DMS79 treated with DMSO at 0.1 percent for 48 hours (cell line): ENCODE measurements at regions not wholly inside any gene's neighbourhood (a gene's known extent, or its start where the extent isn't known, plus 50 kb on each side); places are given as distances from the start of the nearest gene placed in this dataset.
"Not testable (repeated sequence)": the region's sequence is repeated elsewhere in the genome, so short reads cannot be mapped to it uniquely, and the experiment has no call there.

Source experiments
- DNase-seq: peaks from one replicate; lab custom pipeline; 2025; lab: John Stamatoyannopoulos, UW

DNA sequence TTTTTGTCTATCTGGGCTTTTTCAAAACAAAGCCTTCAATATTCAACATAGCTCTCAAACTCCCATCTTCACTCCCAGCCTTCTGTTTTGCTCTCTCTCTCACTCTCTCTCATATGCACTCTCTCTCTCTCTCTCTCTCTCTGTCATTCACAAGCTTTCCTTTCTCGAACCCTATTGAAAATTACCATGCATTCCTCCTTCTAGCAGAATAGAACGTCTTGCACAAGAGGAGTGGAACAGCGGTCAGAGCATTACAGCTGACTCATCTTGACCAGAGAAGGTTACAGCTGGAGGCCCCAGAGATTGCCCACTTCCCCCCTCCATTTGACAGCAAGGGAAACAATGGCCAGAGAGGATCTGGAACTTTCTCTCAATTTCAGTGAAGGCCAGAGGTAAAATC is 51.0 kb upstream of the LIFR start:
- DNase-seq, result no peak

- peak; percentile 36 for DNase-seq
Observed at GRCh38 chr5:38607930-38608564, 51.6 kb upstream of the LIFR start.

DNA sequence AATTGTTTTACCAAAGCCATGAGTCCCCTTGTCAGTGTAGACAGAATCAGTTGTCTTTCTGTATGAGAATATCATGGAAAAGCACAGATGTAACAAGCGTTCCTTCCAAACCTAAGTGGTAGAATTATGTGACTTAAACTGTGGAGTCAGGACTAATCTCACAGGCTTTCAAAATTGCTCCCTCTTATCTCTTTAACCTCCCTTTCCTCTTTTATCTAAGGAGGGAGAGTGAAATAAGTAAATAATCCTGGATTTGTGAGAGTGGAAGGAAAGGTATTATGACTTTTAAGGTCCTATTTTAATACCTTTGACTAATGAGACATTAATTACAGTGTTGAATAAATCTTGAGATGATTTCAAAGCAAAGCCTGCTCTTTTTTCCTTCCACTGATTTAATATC is 52.4 kb upstream of the LIFR start:
- no peak for DNase-seq

- DNase-seq, result no peak
Observed at GRCh38 chr5:38612851-38613250, 56.4 kb upstream of the LIFR start.

- DNase-seq, result no peak
Observed at GRCh38 chr5:38613490-38613889, 57.0 kb upstream of the LIFR start.

DNA sequence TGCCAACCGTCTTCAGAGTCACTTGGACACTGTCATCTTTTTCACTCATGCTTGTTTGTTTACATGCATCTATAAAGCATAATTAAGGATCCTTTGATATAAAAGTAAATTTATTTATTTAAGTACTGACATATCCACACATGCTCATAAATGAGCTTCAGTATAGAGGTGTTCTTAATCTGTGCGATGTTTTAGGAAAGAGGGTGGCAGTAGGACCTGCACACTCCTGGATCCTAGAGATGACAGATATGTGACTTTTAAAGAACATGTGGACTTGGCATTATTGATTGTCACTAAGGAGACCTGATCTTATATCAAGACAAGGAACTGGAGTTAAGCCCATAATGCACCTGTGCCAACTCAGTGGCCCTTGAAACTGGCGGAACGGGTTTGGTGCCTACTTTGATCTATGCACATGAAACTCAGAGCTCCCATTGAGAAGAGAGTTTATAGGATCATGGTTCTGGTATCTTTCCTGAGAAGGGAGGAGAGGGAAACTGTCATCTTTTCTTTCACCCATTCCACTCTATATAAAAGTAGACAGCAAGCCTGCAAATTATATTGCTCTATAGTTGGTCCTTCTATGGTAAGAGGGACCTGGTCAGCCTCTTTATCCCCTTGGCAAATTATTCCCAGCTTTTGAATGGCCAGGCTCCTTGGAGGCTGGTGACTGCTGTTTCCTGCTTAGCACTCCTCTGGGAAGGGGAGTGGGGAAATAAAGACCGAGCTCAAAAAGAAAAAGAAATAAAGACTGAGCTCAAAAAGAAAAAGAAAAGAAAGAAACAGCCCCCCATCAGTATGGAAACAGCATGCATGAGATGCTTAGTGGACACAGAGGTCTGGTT is 57.8 kb upstream of the LIFR start:
- peak; percentile 22 for DNase-seq

- no peak for DNase-seq
Observed at GRCh38 chr5:38615042-38615441, 58.6 kb upstream of the LIFR start.

DNA sequence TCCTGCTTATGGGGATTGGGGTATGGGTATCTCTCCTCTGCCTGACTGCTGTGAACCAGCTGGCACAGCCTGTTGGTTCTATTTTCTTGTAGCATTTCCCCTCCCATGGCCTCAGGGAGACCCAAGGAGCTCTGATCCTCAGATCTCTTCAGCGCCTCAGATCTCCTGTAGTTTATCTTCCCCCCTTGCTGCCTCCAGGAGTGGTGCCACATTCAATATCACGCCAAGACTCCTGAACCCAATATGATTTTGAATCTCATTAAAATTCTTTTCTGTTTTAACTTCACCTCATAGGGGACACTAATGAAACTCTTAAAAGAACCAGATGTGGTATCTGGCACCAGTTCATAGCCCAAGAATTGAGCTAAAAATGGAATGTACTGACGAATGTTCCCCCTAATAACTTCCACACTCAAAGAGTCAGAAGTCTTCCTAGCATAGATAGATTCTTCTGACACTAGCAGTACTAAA is 59.6 kb upstream of the LIFR start:
- no peak for DNase-seq

DNA sequence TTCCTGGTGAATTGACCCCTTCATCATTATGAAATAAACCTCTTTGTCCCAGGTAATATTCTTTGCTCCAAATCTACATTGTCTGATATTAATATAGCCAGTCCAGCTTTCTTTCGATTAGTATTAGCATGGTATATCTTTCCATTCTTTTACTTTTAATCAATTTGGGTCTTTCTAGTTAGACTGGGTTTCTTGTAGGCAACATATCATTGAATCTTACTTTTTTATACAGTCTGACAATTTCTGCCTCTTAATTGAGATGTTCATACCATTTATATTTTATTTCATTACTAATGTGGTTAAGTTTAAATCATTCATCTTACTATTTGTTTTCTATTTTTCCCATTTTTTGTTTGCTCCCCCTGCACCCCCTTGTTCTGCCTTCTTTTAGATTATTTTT is 61.7 kb upstream of the LIFR start:
- no peak for DNase-seq

- no peak for DNase-seq
Observed at GRCh38 chr5:38621331-38621730, 64.9 kb upstream of the LIFR start.

DNA sequence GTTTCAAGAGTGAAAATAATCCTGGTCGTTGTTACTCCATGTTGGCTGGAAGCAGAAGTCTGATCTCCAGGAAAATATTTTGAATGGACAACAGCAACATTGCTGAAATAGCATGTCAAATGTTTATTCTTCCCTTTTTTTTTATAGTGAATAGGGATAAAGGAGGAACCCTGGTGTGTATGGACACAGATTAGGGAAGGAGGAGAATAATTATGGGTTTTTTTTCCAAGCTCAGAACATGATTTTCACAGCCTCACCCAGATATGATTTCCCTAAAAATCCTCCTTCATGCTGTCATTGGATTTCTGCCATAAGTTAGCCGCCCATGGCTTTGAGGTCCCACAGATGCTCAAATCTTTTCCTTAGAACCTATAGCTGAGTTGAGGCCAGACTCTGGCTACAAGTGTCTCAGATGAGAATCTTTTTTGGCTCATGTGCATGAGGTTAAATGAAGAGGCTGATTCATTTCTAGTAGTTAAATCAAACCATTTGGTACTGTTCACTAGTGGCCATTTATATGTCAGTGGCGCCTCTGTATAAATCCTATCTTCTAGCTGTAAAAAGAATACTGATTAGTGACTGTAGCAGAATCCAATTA is 65.5 kb upstream of the LIFR start:
- DNase-seq, result no peak

GRCh38 chr5:38622723-38623129 is 66.3 kb upstream of the LIFR start:
- no peak for DNase-seq

- DNase-seq, result not testable (repeated sequence)
Observed at GRCh38 chr5:38624541-38624940, 68.1 kb upstream of the LIFR start.

- DNase-seq, result not testable (repeated sequence)
Observed at GRCh38 chr5:38631376-38631775, 74.9 kb upstream of the LIFR start.

GRCh38 chr5:38634568-38635369 is 78.3 kb upstream of the LIFR start:
- no peak for DNase-seq

DNA sequence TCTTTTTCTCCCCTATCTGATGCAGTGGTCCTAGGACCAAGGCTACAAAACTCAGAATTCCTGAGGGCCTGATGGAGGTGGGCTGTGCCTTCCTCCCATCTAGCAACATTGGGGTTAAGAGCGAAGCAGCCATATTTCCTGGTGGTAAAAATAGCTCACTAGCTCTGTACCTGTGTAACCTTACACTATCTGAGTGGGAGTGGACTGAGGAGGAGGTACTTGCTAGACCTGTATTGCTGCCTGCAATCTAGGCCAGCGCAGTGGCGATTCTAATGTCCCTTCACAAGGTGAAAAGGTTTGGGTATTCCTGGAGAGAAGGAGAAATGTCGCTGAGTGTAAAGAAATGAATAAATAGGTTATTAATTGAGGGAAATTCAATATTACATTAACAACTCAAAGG is 80.2 kb upstream of the LIFR start:
- no peak for DNase-seq

DNA sequence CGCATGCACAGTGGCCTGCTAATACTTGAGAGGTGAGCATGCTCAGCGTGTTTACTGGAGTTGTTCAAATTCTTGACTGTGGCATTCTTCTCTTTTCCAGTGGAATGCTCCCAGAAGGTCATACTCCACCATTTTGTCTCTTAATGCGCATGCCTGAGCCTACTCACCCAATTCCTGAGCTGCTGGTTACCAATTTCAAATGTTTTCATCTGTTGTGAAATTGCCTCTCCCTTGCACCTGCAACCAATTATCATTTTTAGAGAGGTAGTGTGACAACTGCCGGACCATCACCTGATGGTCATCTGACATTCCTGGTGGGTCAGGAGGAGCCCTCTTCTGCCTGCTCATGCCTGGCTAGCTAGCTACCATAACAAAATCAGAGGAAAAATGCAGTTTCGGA is 82.2 kb upstream of the LIFR start:
- DNase-seq, result no peak

DNA sequence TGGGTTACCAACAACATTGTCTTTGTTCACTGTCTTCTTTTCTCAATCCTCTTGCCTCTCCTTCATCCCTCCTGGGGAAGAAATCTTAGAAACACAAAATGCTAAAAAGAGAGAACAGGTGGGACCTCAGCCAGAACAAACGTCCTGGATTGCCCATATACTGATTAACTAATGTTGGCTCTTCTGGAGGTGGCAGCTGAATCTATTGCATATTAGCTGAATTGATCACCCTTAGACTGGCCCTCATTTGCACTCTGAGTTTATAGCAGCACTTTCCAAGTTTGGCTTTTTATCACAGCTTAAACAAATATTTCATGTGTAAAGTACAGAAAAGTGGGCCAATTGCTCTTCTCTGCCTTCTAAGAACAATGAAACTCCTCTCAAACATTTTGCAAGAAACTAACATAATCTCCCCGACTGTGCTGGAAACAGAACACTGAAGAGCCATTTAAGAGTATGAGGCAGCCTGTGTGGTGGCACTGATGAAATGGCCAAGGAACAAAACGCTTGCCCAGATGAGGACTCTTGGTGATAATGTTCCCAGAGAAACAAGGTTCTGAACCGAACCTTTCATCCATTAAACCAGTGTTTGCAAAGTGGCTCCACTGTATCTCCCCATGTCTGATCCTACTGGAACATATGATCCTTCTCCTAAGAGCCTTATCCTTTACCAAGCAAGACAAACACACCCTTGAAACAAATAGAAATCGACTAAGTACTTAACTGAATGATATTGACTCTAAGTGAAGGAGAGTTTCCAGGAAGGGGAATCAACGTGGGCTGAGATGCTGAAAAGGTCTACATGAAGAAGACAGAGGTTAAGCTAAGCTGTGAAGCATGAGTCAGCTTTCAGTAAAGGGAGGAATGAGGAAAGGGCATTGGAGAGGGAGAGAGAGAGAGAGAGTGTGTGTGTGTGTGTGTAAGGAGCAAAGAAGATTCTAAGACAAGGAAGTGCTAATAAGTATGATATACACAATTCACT is 83.2 kb upstream of the LIFR start:
- DNase-seq, result no peak

DNA sequence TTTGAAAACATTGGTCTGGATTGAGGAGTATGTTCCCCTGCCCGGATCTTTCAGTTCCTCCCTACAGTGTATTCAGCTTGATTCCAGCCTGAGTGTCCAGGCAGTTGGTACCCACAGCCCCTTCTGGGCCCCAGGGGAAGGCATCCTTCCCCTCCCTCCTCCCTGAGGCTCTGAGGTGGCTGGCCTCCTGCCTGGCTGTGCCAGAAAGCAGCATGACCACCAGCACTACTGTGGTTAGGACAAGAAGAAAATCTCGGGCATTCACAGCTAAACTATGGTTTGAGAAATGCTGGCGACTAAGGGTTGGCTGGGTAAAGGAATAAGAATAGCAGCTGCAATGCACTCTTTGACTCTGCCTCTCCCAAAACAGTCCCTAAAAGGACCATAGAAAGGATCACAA is 84.6 kb upstream of the LIFR start:
- no peak for DNase-seq

GRCh38 chr5:38642189-38642911 is 85.9 kb upstream of the LIFR start:
- DNase-seq, result no peak
